CD1c-positive myeloid dendritic cell (primary cell): ENCODE measurements at regions not wholly inside any gene's neighbourhood (a gene's known extent, or its start where the extent isn't known, plus 50 kb on each side); places are given as distances from the start of the nearest gene placed in this dataset.
A peak's percentile ranks its signal among the peaks of the same experiment; 100 is the strongest.
"Not testable (repeated sequence)": the region's sequence is repeated elsewhere in the genome, so short reads cannot be mapped to it uniquely, and the experiment has no call there.

Source experiments
- DNase-seq: peaks from one replicate; pipeline ENCODE4 v3.0.0-alpha.2; 2016; ENCODE audit errors: extremely low spot score

GRCh38 chr5:168072665-168073064 is 218.8 kb upstream of the WWC1 start:
- DNase-seq = no peak

DNA sequence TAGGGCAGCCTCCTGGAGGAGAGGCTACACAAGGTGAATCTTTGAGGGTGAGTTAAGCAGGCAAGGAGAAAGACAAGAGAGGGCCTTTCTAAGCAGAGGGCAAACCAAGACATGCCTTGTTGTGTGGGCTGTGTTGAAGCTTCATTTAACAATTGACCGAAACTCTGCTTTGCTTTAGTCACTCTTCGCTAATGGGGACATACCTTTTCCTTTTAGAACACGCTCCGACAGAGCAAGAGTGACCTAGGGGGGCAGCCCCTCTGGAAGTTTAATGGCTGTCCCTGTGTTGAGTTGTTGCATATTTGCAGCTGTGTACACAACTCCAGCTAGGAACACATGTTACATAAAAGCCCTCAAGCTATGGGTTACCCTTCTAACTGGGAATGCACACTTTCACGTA is 218.1 kb upstream of the WWC1 start:
- no peak for DNase-seq

DNA sequence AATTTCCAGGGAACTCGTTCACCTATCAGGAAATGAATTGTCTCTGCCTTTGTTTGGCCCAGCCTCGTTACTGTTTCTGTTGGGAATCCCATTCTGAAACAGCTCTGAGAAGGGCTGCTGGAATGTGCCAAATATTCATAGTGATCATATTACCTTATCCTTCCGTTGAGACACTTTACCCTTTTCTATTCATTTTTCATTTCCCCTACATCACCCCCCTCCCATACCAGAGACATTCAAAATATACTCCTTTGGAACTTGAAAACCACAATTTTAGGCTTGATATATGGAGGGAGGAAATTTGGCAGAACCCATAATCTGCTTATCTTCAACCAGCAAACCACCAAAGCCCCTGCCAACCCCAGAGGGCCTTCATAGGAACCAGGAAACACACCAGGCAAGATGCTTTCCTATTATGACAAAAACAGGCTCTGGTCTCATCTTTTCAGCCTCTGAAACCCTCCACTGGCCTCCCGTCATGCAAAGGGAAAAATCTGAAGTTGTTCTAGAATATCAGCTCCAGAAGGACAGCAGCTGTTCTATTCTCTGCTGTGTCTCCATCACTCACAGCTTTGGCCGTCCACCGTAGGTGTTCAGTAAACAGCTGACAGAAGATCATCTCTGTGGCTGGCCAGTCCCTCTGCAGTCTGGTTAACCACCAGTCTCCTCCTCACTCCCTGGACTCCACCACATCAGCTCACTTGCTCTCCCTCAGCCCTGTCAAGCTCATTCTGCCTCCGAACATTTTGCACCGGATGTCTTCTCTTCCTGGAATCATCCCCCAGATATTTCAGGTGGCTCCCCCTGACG is 217.2 kb upstream of the WWC1 start:
- DNase-seq = no peak

DNA sequence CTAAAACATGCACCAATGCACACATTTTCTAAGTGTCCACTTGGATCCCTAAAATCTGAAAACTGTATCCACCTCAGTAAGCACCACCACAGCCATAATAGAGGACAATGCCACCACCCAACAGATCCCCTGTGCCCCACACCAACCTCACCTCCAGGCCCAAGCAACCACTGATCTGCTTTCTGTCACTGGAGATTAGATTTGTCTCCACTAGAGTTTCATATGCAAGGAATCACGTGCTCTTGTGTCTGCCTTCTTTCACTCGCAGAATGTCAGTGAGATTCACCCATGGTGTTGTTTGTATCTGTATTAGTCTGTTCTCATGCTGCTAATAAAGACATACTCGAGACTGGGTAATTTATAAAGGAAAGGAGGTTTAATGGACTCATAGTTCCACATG is 216.1 kb upstream of the WWC1 start:
- DNase-seq = no peak

DNA sequence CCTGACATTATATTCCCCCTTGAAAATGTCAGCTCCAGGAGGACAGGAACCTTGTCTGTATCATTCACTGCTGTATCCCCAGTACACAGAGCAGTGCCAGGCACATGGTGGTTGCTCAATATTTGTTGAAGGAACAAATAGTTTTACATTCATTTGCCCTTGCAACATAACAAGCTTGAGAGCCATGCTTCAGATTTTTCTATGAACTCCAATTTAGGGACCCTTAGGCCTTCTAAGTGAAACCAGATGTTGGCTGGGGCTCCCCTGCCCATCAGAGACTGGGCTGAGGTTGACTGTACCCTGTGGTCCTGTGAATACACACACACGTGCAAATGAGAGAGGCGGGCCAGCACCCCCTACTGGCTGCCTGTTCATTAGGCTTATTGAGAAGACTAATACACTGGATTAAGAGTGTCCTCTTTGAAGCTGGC is 214.9 kb upstream of the WWC1 start:
- DNase-seq = peak; percentile 18

- no peak for DNase-seq
Observed at GRCh38 chr5:168085261-168086031, 206.0 kb upstream of the WWC1 start.

DNA sequence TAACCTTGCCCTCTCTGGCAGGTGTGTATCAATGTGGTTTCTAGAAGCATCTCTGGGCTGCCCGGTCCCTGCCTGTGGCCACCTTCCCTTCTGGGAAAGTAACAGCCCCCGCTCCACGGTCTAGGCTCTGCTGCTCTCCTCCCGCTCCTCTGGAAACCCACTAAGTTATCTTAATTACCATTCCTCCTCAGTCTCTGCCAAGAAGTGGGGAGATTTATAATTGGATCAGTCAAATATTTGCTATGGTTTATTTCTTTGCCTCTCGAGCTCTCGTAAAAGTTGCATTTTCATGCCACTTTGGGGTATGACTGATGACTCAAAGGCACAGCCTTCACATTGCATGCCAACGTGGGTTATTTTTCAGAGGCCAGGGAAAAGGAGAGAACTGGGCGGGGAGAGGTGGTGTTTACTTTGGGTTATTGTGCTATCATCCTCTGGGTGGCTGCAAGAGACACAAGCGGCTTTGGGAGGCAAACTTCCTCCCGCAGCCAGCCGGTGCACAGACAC is 205.3 kb upstream of the WWC1 start:
- no peak for DNase-seq

GRCh38 chr5:168086746-168087145 is 204.7 kb upstream of the WWC1 start:
- no peak for DNase-seq

DNA sequence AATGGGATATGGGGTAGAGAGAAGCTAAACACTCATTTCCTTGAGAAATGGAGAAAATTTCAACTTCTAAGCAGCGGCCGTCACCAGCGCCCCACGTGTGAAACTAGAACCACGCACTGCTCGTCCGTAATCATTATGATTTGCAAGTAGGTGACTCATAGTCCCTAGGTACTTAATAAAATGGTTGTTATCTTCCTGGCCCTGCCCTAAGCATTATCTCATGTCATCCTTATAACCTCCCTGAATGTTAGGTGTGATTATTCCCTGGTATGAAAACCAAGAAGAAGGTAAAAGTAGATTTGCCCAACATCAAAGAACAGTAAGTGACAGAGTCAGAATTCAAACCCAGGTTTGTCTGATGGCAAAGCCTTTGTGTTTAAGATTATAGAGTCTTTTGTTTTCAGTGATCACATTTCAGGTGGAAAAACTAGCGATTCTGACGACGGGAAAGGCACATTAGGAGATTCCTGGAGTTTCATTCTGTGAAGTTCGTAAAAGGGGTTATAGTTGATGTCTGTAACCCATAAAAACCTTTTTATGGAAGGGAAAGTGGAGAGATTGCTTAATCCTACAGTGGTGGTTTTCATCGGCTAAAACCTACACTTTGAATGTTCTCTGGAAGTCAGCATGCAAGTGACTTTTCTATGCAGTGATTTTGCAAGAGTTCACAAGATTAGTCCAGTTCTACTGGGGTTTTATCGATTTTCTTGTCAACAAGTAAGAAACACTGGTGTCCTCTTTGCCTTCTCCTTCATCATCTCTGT is 202.9 kb upstream of the WWC1 start:
- no peak for DNase-seq

GRCh38 chr5:168089201-168089887 is 202.1 kb upstream of the WWC1 start:
- no peak for DNase-seq

- no peak for DNase-seq
Observed at GRCh38 chr5:168092209-168093185, 198.9 kb upstream of the WWC1 start.

DNA sequence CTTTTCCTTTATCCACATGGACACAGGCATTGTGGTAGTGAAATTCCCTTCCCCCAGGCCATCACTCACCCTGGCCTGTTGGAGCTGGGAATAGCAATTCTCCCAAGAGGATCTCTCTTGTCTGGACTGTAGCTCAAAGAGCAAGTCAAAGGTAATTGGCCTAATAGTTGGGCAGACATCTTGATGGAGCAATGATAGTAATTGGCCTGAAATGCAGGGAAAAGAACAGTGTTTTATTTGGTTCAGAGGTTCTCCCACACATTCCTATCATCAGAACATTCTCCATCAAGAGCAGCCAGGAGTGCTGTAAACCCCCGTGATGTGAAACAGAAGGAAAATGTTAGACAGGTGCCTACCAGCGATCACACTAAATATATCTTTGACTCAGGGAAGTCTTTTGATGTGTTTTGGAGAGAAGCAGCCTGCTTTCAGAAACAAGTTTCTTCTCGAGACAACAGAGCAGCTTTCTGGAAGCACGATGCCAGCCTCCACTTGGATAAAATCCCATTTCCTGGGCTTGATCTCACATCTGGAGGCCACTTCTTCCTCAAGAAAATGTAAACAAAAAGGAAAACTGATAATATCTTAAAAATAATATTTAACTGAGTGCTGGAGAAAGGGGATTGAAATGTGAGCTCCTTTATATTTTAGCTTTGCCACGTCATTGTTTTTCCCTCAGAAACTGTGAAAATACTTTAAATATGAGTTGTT is 198.1 kb upstream of the WWC1 start:
- no peak for DNase-seq

DNA sequence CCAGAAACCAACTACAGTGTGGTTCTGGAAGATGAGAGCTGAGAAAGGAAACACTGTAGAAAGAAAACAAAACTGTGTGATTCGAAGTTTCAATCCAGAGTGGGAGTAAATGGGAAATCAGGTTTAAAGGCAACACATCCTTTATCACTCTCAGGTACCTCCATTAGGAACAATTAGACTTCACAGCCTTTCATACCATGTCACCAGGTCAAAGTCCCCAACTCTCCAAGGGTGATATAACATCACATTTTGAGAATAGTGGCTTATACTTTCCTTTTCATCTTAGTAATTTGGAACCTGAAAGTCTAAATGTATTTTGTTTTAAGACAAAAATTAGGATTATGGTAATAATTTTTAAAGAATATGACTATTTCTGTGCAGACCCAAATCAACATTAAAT is 194.9 kb upstream of the WWC1 start:
- no peak for DNase-seq

DNA sequence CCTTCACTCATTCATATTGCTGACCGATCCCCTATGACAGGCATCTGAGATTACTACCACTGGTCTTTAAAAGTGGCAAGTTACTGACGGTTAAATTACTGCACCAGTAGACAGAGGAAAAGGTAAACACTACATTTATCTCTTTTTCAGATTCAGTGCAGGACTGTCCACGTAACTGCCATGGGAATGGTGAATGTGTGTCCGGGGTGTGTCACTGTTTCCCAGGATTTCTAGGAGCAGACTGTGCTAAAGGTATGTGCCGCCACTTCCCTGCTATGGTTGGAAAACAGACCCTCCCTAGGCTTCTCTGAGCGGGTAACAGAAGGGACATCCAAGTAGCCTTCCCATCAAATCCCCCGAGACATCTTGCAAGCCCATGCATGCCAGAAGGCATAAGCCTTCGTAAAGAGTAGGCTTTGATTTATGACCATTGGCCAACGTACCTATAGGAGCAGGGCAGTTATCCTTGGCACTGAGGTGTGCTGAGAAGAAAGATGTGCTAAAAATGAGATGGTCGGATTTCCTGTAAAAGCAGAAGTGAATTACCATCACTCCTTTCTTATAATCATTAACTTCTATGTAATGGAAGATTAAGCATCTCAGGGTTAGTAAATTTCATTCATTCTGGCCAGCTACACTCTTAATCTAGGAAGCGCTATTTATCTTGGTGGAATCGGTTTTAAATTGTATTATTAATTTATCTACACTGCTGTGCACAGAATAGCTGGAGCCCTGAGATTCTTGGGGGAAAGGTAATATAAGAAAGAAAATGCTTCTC is 193.4 kb upstream of the WWC1 start:
- DNase-seq = no peak

GRCh38 chr5:168101352-168101751 is 190.1 kb upstream of the WWC1 start:
- no peak for DNase-seq

DNA sequence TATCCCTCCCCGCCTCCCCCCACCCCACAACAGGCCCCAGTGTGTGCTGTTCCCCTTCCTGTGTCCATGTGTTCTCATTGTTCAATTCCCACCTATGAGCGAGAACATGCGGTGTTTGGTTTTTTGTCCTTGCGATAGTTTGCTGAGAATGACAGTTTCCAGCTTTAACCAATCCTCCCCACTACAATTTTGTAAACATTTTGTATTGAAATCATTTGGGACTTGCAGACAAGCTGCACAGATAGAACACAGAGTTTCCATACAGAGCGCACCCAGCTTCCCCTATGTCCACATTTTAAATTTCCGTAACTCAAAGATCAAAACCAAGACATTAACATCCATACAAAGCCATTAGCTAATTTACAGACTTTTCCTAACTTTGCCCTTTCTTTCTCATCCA is 188.4 kb upstream of the WWC1 start:
- DNase-seq = not testable (repeated sequence)

GRCh38 chr5:168104350-168104749 is 187.1 kb upstream of the WWC1 start:
- DNase-seq = no peak

DNA sequence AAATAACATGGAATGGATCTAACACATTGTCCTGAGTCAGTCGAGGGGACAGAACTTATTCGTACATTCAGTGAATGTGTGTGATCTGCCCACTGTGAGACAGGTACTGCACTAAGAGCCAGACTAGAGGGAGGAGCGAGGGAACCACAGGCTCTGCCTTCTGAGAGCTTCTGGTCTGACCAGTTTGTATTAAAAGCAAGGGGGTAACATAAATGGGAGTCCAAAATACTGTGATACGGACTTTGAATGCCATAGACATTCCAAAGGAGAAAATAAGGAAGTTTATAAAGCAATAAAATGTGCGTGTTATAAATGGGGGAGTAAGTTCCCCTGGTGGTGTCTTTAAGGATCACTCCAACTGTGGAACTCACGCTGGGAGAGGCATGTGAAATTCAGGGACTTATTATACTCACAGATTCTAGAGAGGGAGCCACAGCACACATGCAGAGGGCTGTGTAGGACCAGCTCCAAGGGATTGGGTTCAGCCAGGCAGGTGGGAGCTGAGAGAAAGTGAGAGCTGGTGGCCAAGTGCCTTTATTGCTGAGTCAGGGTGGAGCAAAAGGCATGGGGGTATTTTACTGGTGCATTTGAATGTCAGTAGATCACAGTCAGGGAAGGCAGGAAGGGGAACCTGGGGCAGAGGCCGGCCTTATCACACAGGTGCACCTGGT is 186.5 kb upstream of the WWC1 start:
- DNase-seq = no peak
